Epidermal melanocyte (primary cell): ENCODE measurements at regions not wholly inside any gene's neighbourhood (a gene's known extent, or its start where the extent isn't known, plus 50 kb on each side); places are given as distances from the start of the nearest gene placed in this dataset.

ENCODE experiments used
- DNase-seq: peaks from one replicate; pipeline ENCODE4 v3.0.0; 2011; ENCODE audit warnings: low spot score; ENCODE audit not compliant: insufficient read length

- no peak for DNase-seq
Observed at GRCh38 chr1:235027076-235027861, 101.4 kb downstream of the TOMM20 start.

- no peak for DNase-seq
Observed at GRCh38 chr1:235025422-235025984, 103.1 kb downstream of the TOMM20 start.

GRCh38 chr1:235024711-235025421 is 103.8 kb downstream of the TOMM20 start:
- no peak for DNase-seq

- DNase-seq, result no peak
Observed at GRCh38 chr1:235023711-235024439, 104.8 kb downstream of the TOMM20 start.

DNA sequence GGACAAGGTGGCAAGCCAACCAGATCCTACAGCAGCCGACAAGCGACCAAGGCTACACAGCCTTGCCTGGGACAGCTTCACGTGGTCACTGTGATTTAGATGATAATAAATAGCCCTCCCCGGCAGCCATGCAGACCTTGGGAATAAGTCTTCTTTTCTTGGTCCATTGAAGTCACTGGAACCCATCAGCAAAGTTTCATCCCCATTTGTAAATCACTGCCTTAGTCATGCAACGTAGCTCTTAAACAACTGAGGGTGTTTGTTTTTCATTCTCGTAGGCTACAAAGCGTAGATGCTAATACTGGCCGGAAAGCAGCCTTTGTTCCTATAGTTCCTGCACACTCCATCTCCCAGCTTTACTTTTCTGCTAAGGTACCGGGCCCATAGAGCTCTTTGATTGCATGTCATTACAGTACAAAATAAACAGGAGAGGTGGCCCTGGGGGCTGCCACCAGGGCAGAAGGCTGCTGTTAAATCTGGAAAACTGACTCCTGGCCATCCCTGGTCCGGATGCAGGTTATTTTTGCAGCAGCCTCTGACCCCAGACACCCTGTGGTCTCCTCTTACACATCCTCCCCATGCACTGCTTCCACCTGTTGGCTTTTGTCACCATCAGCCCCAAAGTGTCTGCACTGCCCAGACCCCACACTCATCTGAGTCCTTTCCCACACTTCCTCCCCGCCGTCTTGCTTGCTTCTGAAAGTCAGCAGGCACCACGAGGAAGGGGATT is 105.5 kb downstream of the TOMM20 start:
- DNase-seq, result no peak

DNA sequence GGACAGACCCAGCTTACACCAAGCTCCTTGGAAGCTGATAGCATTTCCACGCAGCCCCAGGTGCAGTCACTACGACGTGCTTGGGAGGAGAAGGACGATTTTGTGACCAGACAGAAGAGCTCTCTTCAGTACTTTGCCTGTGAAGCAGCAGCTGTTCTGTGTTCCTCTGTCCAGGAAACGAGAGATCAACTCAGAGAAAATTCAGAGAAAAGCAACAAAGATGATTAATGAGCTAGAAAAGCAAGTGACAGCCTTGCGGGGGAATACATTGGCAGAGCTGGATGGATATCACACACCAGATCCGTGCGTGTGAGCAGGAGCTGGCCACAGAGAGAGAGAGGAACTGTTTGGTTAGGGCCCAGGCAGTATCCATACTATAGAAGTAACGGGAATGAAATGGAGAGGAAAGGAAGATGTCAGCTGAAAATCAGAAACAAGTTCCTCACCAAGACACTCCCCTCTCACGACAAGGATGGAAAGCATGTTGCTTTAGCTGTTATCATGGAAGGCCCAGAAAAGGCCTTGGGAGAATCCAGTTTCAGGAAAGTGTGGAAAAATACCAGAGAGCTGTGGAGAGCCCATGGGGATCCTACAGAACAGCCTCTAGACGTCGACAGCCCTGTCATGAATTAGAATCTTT is 106.2 kb downstream of the TOMM20 start:
- DNase-seq, result no peak

GRCh38 chr1:235021815-235022214 is 106.8 kb downstream of the TOMM20 start:
- DNase-seq, result no peak

DNA sequence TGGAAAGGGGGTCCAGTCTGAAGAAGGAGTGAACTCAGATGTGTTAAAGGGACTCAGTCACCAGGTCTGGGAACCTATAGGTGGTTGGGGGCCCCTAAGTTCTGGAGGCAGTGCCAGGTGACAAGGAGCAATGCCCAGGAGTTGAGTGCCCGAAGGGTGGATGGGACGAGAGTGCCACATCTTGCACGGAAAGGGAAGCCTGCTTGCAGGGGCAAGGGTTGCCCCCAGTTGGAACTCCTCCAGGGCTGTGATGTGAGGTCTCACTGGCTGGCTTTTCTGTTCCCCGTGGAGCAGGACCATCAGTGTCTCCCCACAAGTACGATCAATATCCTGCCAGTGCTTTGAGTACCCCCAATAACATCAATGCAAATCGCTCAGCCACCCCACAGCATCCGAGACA is 107.3 kb downstream of the TOMM20 start:
- DNase-seq, result no peak

- DNase-seq, result no peak
Observed at GRCh38 chr1:235019961-235020360, 108.7 kb downstream of the TOMM20 start.

GRCh38 chr1:235019471-235019870 is 109.2 kb downstream of the TOMM20 start:
- no peak for DNase-seq

- no peak for DNase-seq
Observed at GRCh38 chr1:235018720-235019444, 109.8 kb downstream of the TOMM20 start.

DNA sequence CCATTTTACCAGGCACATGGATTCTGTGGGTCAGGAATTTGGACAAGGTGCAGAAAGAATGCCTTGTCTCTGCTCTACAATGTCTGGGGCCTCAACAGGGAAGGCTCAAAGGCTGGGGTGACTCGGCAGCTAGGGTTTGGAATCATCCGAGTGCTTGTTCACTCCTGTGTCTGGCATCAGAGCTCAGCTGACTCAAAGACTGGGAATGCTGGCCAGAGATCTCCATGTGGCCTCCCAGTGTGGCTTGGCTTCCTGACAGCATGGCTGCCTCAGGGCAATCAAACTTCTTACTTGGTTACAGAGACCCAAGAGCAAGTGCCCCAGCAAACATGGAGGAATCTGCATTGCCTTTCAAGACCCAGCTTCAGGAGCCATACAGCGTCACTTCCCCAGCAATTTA is 110.5 kb downstream of the TOMM20 start:
- DNase-seq, result peak; percentile 37

- DNase-seq, result no peak
Observed at GRCh38 chr1:235017719-235018118, 110.9 kb downstream of the TOMM20 start.

- DNase-seq, result no peak
Observed at GRCh38 chr1:235017191-235017590, 111.4 kb downstream of the TOMM20 start.

DNA sequence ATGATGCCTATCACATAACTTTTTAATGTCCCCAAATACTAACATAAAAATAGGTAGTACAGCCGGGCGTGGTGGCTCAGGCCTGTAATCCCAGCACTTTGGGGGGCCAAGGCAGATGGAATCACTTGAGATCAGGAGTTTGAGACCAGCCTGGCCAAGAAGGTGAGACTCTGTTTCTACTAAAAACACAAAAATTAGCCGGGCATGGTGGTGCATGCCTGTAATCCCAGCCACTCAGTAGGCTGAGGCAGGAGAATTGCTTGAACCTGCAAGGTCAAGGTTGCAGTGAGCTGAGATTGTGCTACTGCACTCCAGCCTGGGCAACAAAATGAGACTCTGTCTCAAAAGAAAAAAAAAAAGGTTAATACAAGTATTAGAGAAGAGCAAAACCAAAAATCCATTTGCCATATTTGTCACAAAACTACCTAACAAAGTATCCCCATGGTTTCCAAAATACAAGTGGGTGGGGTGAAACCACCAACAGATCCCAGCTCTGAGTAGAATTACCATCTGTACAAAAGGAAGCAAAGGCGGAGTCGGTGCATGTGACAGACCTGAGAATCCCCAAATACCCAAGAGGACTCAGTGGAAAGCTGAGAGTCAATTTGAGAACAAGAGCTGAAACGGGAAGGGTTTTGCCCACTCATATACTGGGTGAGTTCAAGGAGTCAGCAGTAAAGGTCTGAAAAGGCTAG is 113.2 kb downstream of the TOMM20 start:
- no peak for DNase-seq

DNA sequence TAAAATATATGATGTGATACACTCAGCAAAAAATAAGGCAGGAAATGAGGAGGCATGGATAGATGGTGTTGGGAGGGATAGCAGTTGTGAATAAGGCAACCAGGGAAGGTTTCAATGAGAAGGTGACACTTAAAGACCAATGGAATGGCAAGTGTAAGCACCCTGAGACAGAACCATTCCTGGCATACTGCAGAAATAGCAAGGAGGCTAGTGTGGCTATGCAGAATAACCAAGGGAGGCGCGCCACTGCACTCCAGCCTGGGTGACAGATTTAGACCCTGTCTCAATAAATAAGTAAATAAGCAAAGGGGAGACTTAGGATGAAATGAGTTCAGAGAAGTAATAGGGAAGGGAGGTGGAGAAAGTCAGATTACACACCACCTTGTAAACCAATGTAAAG is 113.9 kb downstream of the TOMM20 start:
- no peak for DNase-seq

DNA sequence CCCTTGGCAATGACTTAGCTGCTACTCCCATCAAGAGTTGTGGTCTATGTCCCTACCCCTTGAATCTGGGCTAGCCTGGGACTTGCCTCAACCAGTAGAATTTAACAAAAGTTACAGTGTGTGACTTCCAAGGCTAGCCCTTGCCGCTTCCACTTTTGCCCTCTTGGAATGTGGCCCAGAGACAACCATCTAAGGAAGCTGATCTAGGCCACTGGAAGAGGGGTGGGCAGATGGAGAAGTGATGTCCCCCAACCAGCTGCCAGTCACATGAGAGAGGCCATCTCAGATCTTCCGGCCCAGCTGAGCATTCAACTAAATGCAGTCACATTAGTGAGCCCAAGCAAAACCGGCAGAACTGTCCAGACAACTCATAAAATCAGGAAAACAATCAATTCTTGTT is 115.1 kb downstream of the TOMM20 start:
- no peak for DNase-seq

- DNase-seq, result no peak
Observed at GRCh38 chr1:235012436-235013210, 116.0 kb downstream of the TOMM20 start.
